Suprapubic skin (tissue), 4 donors: ENCODE measurements at regions not wholly inside any gene's neighbourhood (a gene's known extent, or its start where the extent isn't known, plus 50 kb on each side); places are given as distances from the start of the nearest gene placed in this dataset.

Experiments
- DNase-seq, 2 donors: peaks; one replicate each; pipeline ENCODE4 v3.0.0-alpha.2; 2019; ENCODE audit warnings: low spot score in 2 of 2
- H3K27ac ChIP-seq: fragments of 200-600 bp; sonication (generic); one replicate; pipeline ENCODE4 v1.5.1; 2019
- H3K27me3 ChIP-seq: fragments of 200-600 bp; sonication (generic); one replicate; pipeline ENCODE4 v1.5.1; 2019
- H3K36me3 ChIP-seq: fragments of 200-600 bp; sonication (generic); one replicate; pipeline ENCODE4 v1.5.1; 2019
- H3K4me1 ChIP-seq: fragments of 200-600 bp; sonication (generic); one replicate; pipeline ENCODE4 v1.5.1; 2019
- H3K4me3 ChIP-seq: fragments of 200-600 bp; sonication (generic); one replicate; pipeline ENCODE4 v1.5.1; 2019; ENCODE audit warnings: mild to moderate bottlenecking
- H3K9me3 ChIP-seq: fragments of 200-600 bp; sonication (generic); one replicate; pipeline ENCODE4 v1.5.1; 2019
- EP300 ChIP-seq: sonication (generic); formaldehyde crosslinking; IDR thresholded peaks from one replicate; pipeline ENCODE4 v1.6.1; 2017; ENCODE audit warnings: antibody characterized with exemption
- POLR2A ChIP-seq, 2 donors: fragments of 450-650 bp; IDR thresholded peaks; one replicate each; pipeline ENCODE4 v1.6.1; 2017; ENCODE audit warnings: antibody characterized with exemption in 2 of 2, mild to moderate bottlenecking in 2 of 2, moderate library complexity in 2 of 2
- POLR2AphosphoS5 ChIP-seq, 3 donors: sonication (generic); formaldehyde crosslinking; IDR thresholded peaks; one replicate each; pipeline ENCODE4 v1.6.1; 2017; ENCODE audit warnings: antibody characterized with exemption in 3 of 3
- WGBS: methylation state at CpG from one replicate; pipeline ENCODE4 v1.1.5; 2018; 5-methylcytosine and 5-hydroxymethylcytosine counted together
- TF ChIP-seq, protein P1 (sequence below), 2 donors: fragments of 200-600 bp in 1 of 2; fragments of 450-650 bp in 1 of 2; sonication (generic) in 1 of 2; IDR thresholded peaks; one replicate each; pipeline ENCODE4 v1.5.1; 2016 to 2019; ENCODE audit warnings: antibody characterized with exemption in 2 of 2, mild to moderate bottlenecking in 1 of 2, moderate library complexity in 1 of 2

DNA sequence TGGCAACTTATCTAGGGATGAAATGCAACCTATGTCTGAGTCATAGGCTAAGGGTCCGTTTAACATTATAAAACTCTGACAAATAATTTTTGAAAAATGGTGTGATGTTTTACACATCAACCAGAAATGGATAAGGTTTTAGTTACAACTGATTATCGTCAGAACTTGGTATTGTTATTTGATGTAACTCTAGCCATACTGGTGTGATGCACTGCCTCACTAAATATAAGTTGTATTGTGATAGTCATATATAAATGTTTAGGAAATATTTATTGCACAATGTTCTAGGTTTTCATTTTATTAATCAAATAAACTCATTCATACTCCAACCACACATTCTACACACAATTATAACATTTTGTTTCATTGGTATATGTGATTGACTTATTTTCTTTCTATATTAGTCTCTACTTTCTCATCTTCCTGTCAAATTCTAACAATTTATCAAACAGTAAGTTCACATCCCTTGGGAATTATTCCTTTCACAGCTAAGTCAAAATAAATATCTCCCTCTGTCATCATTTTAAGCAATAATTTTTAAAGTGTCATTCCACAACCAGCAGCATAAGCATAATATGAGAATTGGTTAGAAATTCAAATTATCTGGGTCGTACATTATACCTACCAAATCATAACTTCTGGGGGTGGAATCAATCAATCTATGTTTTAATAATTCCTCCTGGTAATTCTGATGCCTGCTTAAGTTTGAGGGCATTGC lies 873.9 kb downstream of the SLITRK1 start:
- Histone ChIP-seq H3K4me3 (no peak overlapping the region), H3K9me3 (no peaks in the 10 kb centered on the region), H3K27me3 (no peaks in the 10 kb centered on the region), H3K4me1 (no peaks in the 10 kb centered on the region), H3K27ac (no peak overlapping the region), H3K36me3 (no peaks in the 10 kb centered on the region)
- no peak for DNase-seq
- no peak for TF ChIP-seq POLR2AphosphoS5 (IDR thresholded peaks at IDR 0.05)
- WGBS = 58% methylated on average over 3 of the region's 3 CpGs

DNA sequence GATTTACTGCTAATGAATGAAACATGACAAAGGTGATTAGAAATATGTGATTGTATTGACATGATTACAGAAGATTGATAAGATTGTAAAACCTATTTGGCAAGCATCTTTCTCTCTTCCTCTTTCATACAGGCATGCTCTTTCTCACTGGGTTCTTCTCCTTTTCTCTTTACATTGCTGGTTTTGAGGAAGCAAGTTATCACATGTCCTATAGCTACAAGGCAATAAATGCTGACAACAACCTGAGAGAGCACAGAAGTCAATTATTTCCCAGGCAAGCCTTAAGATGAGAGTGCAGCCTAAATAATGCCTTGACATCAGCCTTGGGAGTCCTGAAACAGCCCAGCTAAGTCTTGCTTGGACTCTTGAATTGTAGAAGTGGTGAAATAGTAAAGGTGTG lies 875.0 kb downstream of the SLITRK1 start:
- TF ChIP-seq POLR2AphosphoS5 (IDR thresholded peaks at IDR 0.05) (no peak), POLR2A (IDR thresholded peaks at IDR 0.05) (no peak), EP300 (no peak)
- TF ChIP-seq, protein P1, sequence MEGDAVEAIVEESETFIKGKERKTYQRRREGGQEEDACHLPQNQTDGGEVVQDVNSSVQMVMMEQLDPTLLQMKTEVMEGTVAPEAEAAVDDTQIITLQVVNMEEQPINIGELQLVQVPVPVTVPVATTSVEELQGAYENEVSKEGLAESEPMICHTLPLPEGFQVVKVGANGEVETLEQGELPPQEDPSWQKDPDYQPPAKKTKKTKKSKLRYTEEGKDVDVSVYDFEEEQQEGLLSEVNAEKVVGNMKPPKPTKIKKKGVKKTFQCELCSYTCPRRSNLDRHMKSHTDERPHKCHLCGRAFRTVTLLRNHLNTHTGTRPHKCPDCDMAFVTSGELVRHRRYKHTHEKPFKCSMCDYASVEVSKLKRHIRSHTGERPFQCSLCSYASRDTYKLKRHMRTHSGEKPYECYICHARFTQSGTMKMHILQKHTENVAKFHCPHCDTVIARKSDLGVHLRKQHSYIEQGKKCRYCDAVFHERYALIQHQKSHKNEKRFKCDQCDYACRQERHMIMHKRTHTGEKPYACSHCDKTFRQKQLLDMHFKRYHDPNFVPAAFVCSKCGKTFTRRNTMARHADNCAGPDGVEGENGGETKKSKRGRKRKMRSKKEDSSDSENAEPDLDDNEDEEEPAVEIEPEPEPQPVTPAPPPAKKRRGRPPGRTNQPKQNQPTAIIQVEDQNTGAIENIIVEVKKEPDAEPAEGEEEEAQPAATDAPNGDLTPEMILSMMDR (IDR thresholded peaks at IDR 0.05) = no peak
- Histone ChIP-seq H3K4me3 (no peak overlapping the region), H3K9me3 (no peaks in the 10 kb centered on the region), H3K36me3 (no peaks in the 10 kb centered on the region), H3K4me1 (no peaks in the 10 kb centered on the region), H3K27me3 (no peaks in the 10 kb centered on the region), H3K27ac (no peak overlapping the region)
- no peak for DNase-seq

DNA sequence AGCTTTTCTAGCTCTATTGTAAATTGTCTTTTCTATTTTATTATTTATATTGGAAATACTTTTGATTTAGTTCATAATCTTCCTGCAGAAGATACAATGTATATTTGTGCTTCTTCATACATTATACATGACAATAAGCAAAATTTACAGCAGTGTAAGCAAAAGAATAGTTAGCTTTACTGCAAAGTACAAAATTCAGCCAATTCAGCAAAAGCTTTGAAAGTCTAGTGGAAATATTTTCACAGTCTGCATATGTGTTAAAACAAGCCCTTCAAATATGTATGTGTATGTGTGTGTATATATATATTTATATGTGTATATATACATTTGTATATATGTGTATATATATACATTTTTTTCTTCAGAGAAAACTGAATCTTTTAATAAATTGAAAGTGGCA lies 879.1 kb downstream of the SLITRK1 start:
- Histone ChIP-seq H3K27ac (no peak overlapping the region), H3K27me3 (no peaks in the 10 kb centered on the region), H3K4me1 (no peaks in the 10 kb centered on the region), H3K4me3 (no peak overlapping the region), H3K9me3 (no peaks in the 10 kb centered on the region), H3K36me3 (no peaks in the 10 kb centered on the region)
- DNase-seq = no peak
- TF ChIP-seq POLR2A (IDR thresholded peaks at IDR 0.05) (no peak), EP300 (no peak)
- TF ChIP-seq, protein P1 (IDR thresholded peaks at IDR 0.05) = no peak

DNA sequence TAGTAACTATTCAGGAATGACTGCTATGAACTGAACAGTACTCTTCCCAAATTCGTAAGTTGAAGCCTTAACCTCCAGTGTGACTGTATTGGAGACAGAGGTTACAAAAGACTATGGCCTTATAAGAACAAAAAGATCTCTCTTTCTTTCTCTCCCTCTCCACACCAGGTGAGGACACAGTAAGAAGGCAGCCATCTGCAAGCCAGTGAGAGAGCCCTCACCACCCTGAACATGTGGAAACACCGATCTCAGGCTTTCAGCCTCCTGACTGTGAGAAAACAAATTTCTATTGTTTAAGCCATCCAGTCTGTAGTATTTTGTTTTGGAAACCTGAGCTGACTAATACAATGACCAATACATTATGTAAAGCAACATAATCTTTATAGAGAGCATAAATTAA lies 888.9 kb downstream of the SLITRK1 start:
- Histone ChIP-seq H3K27me3 (no peaks in the 10 kb centered on the region), H3K36me3 (no peaks in the 10 kb centered on the region), H3K9me3 (no peaks in the 10 kb centered on the region), H3K4me1 (no peaks in the 10 kb centered on the region), H3K27ac (no peak overlapping the region), H3K4me3 (no peak overlapping the region)
- 80% methylated on average over 2 of the region's 2 CpGs for WGBS
- DNase-seq = no peak
- TF ChIP-seq POLR2A (IDR thresholded peaks at IDR 0.05) = no peak

DNA sequence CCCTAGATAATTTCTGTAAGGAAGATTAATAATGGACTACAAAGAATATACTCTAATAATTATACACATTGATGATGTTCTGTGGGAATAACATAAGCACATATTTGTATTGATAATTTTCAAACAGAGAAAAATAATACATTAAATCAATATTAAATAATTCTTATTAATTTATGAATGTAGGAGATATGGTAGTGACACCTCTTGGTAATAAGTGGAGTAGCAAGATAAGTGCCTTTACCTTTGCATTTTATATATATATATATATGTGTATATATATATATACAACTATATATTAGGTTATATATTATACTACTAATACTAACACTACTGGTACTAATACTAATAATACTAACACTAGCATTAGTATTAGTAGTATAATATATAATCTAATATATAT lies 905.8 kb downstream of the SLITRK1 start:
- TF ChIP-seq, protein P1 (IDR thresholded peaks at IDR 0.05) = no peak
- TF ChIP-seq EP300 (no peak), POLR2A (IDR thresholded peaks at IDR 0.05) (no peak), POLR2AphosphoS5 (IDR thresholded peaks at IDR 0.05) (no peak)

DNA sequence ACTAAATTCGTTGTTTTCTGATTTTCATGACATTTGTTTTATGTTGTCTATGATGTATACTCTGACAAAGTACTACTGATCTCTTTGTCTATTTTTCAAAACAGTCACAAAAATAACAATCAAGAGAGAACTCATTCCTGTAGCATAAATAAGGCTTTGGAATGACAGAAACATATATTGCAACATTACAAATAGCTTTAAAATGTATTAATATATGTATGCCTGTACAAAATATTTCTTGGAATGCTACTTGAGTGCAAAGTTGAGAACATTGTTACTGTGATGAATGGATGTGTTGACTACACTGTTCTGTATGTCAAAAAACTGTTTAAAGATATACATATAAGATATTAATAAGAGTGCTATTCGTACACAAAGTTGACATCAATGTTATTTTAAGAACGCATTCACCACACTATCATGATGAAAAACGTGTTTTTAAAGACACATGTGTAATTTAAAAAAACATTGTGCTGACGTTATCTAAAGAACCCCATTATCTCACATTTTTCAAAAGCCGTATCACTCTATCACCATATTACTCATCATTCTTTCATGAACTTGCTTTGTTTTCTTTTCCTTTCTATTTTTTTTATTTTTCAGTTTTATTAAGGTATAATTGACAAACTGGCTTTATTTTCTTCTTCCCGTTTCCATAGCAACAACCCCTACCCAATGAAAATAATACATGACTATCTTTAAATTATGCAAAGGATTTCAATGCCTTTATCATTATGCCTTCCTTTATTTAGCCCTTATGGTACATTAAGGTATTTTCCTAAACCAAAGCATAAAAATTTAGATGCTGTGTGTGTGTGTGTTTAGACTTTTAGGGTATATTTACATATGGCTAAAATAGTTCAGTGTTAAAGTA lies 918.8 kb downstream of the SLITRK1 start:
- Histone ChIP-seq H3K4me3 (no peak overlapping the region), H3K9me3 (no peaks in the 10 kb centered on the region), H3K27ac (no peak overlapping the region), H3K4me1 (no peaks in the 10 kb centered on the region), H3K27me3 (no peaks in the 10 kb centered on the region), H3K36me3 (no peaks in the 10 kb centered on the region)
- WGBS = 53% methylated on average over 7 of the region's 7 CpGs
- TF ChIP-seq, protein P1 (IDR thresholded peaks at IDR 0.05) = no peak
- no peak for TF ChIP-seq EP300
- TF ChIP-seq POLR2A (IDR thresholded peaks at IDR 0.05) = no peak
- no peak for TF ChIP-seq POLR2AphosphoS5 (IDR thresholded peaks at IDR 0.05)
- no peak for DNase-seq

More for the DNA sequence above, 905.8 kb downstream of the SLITRK1 start:
- no peaks in the 10 kb centered on the region for H3K36me3 ChIP-seq
- no peaks in the 10 kb centered on the region for H3K9me3 ChIP-seq
- no peaks in the 10 kb centered on the region for H3K27me3 ChIP-seq
- DNase-seq = no peak
- H3K4me1 ChIP-seq = no peaks in the 10 kb centered on the region
- H3K27ac ChIP-seq = no peak overlapping the region
- H3K4me3 ChIP-seq = no peak overlapping the region
